ENCODE measurements at regions not wholly inside any gene's neighbourhood (a gene's known extent, or its start where the extent isn't known, plus 50 kb on each side); places are given as distances from the start of the nearest gene placed in this dataset.
"Not testable (repeated sequence)": the region's sequence is repeated elsewhere in the genome, so short reads cannot be mapped to it uniquely, and the experiment has no call there.

GRCh38 chr21:14672466-14672865, 126.4 kb upstream of the SAMSN1 start:
- POLR2A ChIA-PET (ENCODE audit: partially characterized antibody) = interaction anchor here (1.0 kb wide), 1 partner anchor 145 kb away, joined by 4 read pairs; no protein-coding TSS in a partner anchor
- Histone ChIP-seq H3K4me1 (ENCODE audit: insufficient read depth, low read length) (peaks cover 31% of the 10 kb centered on the region), H3K4me3 (ENCODE audit: low read length in 2 of 2) (no peak overlapping the region), H3K9me3 (ENCODE audit: control insufficient read depth in 1 of 2, low read length in 2 of 2) (no peaks in the 10 kb centered on the region), H3K36me3 (ENCODE audit: insufficient read depth, low read length) (no peaks in the 10 kb centered on the region), H3K27ac (ENCODE audit: low read depth, low read length) (no peak overlapping the region), H3K27me3 (ENCODE audit: insufficient read depth, low read length) (no peaks in the 10 kb centered on the region)
- H3K4me3 Mint-ChIP-seq = no peak overlapping the region
- H3K4me1 Mint-ChIP-seq = peaks cover 21 to 35% (median 26%) of the 10 kb centered on the region in 4 donors
- DNase-seq = no peak
- H3K9me3 Mint-ChIP-seq = peaks cover 0 to 8% (median 1%) of the 10 kb centered on the region in 8 donors
- intact Hi-C loops (cut with micrococcal nuclease) = loop anchor here (10.0 kb wide), 1 partner anchor 842 kb away; no protein-coding TSS in a partner anchor
- H3K36me3 Mint-ChIP-seq = peaks cover 0 to 3% of the 10 kb centered on the region in 2 donors
- no peaks in the 10 kb centered on the region for H3K27me3 Mint-ChIP-seq
- CTCF ChIA-PET (ENCODE audit: partially characterized antibody) = no interaction called here
- H3K27ac Mint-ChIP-seq = no peak overlapping the region

GRCh38 chr21:14670409-14670808, 124.3 kb upstream of the SAMSN1 start:
- H3K27me3 Mint-ChIP-seq = no peaks in the 10 kb centered on the region
- Histone ChIP-seq H3K27me3 (ENCODE audit: insufficient read depth, low read length) (no peaks in the 10 kb centered on the region), H3K4me3 (ENCODE audit: low read length in 2 of 2) (no peak overlapping the region), H3K9me3 (ENCODE audit: control insufficient read depth in 1 of 2, low read length in 2 of 2) (no peaks in the 10 kb centered on the region), H3K4me1 (ENCODE audit: insufficient read depth, low read length) (peaks cover 10% of the 10 kb centered on the region), H3K36me3 (ENCODE audit: insufficient read depth, low read length) (no peaks in the 10 kb centered on the region), H3K27ac (ENCODE audit: low read depth, low read length) (no peak overlapping the region)
- intact Hi-C loops (cut with micrococcal nuclease) = loop anchor here (10.0 kb wide), 1 partner anchor 844 kb away; no protein-coding TSS in a partner anchor
- DNase-seq = no peak
- peaks cover under 1 to 14% (median 9%) of the 10 kb centered on the region in 4 donors for H3K4me1 Mint-ChIP-seq
- POLR2A ChIA-PET (ENCODE audit: partially characterized antibody) = no interaction called here
- H3K36me3 Mint-ChIP-seq = peaks cover 0 to 3% of the 10 kb centered on the region in 2 donors
- H3K4me3 Mint-ChIP-seq = no peak overlapping the region
- peaks cover 0 to 8% (median 1%) of the 10 kb centered on the region in 8 donors for H3K9me3 Mint-ChIP-seq
- CTCF ChIA-PET (ENCODE audit: partially characterized antibody) = interaction anchor here (1.3 kb wide), 1 partner anchor 67 kb away, joined by 3 read pairs; no protein-coding TSS in a partner anchor
- no peak overlapping the region for H3K27ac Mint-ChIP-seq

GRCh38 chr21:14669092-14669491, 123.0 kb upstream of the SAMSN1 start:
- DNase-seq; H3K9me3 ChIP-seq (ENCODE audit: control insufficient read depth in 1 of 2, low read length in 2 of 2); CTCF ChIA-PET (ENCODE audit: partially characterized antibody); H3K4me3 Mint-ChIP-seq; H3K4me3 ChIP-seq (ENCODE audit: low read length in 2 of 2); H3K27me3 Mint-ChIP-seq; H3K4me1 Mint-ChIP-seq; H3K27ac ChIP-seq (ENCODE audit: low read depth, low read length); H3K36me3 Mint-ChIP-seq; H3K9me3 Mint-ChIP-seq; H3K27ac Mint-ChIP-seq; H3K27me3 ChIP-seq (ENCODE audit: insufficient read depth, low read length); intact Hi-C loops (cut with micrococcal nuclease); H3K4me1 ChIP-seq (ENCODE audit: insufficient read depth, low read length); H3K36me3 ChIP-seq (ENCODE audit: insufficient read depth, low read length): not testable (repeated sequence)
- POLR2A ChIA-PET (ENCODE audit: partially characterized antibody) = interaction anchor here (1.3 kb wide), 1 partner anchor 18 kb away, joined by 3 read pairs; no protein-coding TSS in a partner anchor

GRCh38 chr21:14657241-14658008, 111.3 kb upstream of the SAMSN1 start:
- Mint-ChIP-seq H3K27me3 (no peaks in the 10 kb centered on the region), H3K36me3 (no peaks in the 10 kb centered on the region), H3K4me1 (peaks cover 1 to 9% (median 5%) of the 10 kb centered on the region in 4 donors), H3K4me3 (no peak overlapping the region), H3K9me3 (no peaks in the 10 kb centered on the region), H3K27ac (peak overlapping the region in 2 of 7 donors; percentile 9 to 22)
- intact Hi-C loops (cut with micrococcal nuclease) = no loop called here
- H3K27ac ChIP-seq (ENCODE audit: low read depth, low read length) = no peak overlapping the region
- H3K4me1 ChIP-seq (ENCODE audit: insufficient read depth, low read length) = no peaks in the 10 kb centered on the region
- no peaks in the 10 kb centered on the region for H3K27me3 ChIP-seq (ENCODE audit: insufficient read depth, low read length)
- ChIA-PET CTCF (ENCODE audit: partially characterized antibody) (no interaction called here), POLR2A (ENCODE audit: partially characterized antibody) (no interaction called here)
- H3K4me3 ChIP-seq (ENCODE audit: low read length in 2 of 2) = no peak overlapping the region
- DNase-seq = no peak
- no peaks in the 10 kb centered on the region for H3K9me3 ChIP-seq (ENCODE audit: control insufficient read depth in 1 of 2, low read length in 2 of 2)
- H3K36me3 ChIP-seq (ENCODE audit: insufficient read depth, low read length) = no peaks in the 10 kb centered on the region

- ChIA-PET POLR2A (ENCODE audit: partially characterized antibody) (no interaction called here), CTCF (ENCODE audit: partially characterized antibody) (no interaction called here)
- H3K36me3 Mint-ChIP-seq = peaks cover 3 to 16% of the 10 kb centered on the region in 2 donors
- no peaks in the 10 kb centered on the region for H3K36me3 ChIP-seq (ENCODE audit: insufficient read depth, low read length)
- no peak overlapping the region for H3K4me3 Mint-ChIP-seq
- no peaks in the 10 kb centered on the region for H3K27me3 Mint-ChIP-seq
- no peaks in the 10 kb centered on the region for H3K27me3 ChIP-seq (ENCODE audit: insufficient read depth, low read length)
- no peak for DNase-seq
- no peaks in the 10 kb centered on the region for H3K9me3 ChIP-seq (ENCODE audit: control insufficient read depth in 1 of 2, low read length in 2 of 2)
- intact Hi-C loops (cut with micrococcal nuclease) = no loop called here
- H3K4me1 Mint-ChIP-seq = peaks cover 0 to 2% (median 0%) of the 10 kb centered on the region in 4 donors
- H3K9me3 Mint-ChIP-seq = peaks cover 4 to 26% (median 20%) of the 10 kb centered on the region in 8 donors
- no peaks in the 10 kb centered on the region for H3K4me1 ChIP-seq (ENCODE audit: insufficient read depth, low read length)
- H3K4me3 ChIP-seq (ENCODE audit: low read length in 2 of 2) = no peak overlapping the region
- no peak overlapping the region for H3K27ac ChIP-seq (ENCODE audit: low read depth, low read length)
- no peak overlapping the region for H3K27ac Mint-ChIP-seq
Measured at GRCh38 chr21:14646893-14647292, 100.8 kb upstream of the SAMSN1 start.

- no peaks in the 10 kb centered on the region for H3K9me3 ChIP-seq (ENCODE audit: control insufficient read depth in 1 of 2, low read length in 2 of 2)
- DNase-seq = no peak
- intact Hi-C loops (cut with micrococcal nuclease) = no loop called here
- H3K27ac Mint-ChIP-seq = no peak overlapping the region
- no peaks in the 10 kb centered on the region for H3K27me3 ChIP-seq (ENCODE audit: insufficient read depth, low read length)
- H3K4me1 Mint-ChIP-seq = no peaks in the 10 kb centered on the region
- peaks cover 4 to 26% (median 20%) of the 10 kb centered on the region in 8 donors for H3K9me3 Mint-ChIP-seq
- CTCF ChIA-PET (ENCODE audit: partially characterized antibody) = no interaction called here
- no peaks in the 10 kb centered on the region for H3K27me3 Mint-ChIP-seq
- no peaks in the 10 kb centered on the region for H3K36me3 ChIP-seq (ENCODE audit: insufficient read depth, low read length)
- POLR2A ChIA-PET (ENCODE audit: partially characterized antibody) = no interaction called here
- no peaks in the 10 kb centered on the region for H3K4me1 ChIP-seq (ENCODE audit: insufficient read depth, low read length)
- no peak overlapping the region for H3K4me3 Mint-ChIP-seq
- H3K36me3 Mint-ChIP-seq = peaks cover 3 to 16% of the 10 kb centered on the region in 2 donors
- no peak overlapping the region for H3K27ac ChIP-seq (ENCODE audit: low read depth, low read length)
- no peak overlapping the region for H3K4me3 ChIP-seq (ENCODE audit: low read length in 2 of 2)
Measured at GRCh38 chr21:14645702-14646101, 99.6 kb upstream of the SAMSN1 start.

GRCh38 chr21:14632359-14632758, 86.2 kb upstream of the SAMSN1 start:
- H3K4me3 Mint-ChIP-seq = no peak overlapping the region
- no peaks in the 10 kb centered on the region for H3K27me3 Mint-ChIP-seq
- Histone ChIP-seq H3K27ac (ENCODE audit: low read depth, low read length) (no peak overlapping the region), H3K9me3 (ENCODE audit: control insufficient read depth in 1 of 2, low read length in 2 of 2) (no peaks in the 10 kb centered on the region), H3K27me3 (ENCODE audit: insufficient read depth, low read length) (no peaks in the 10 kb centered on the region), H3K36me3 (ENCODE audit: insufficient read depth, low read length) (no peaks in the 10 kb centered on the region), H3K4me3 (ENCODE audit: low read length in 2 of 2) (no peak overlapping the region), H3K4me1 (ENCODE audit: insufficient read depth, low read length) (peaks cover 21% of the 10 kb centered on the region)
- ChIA-PET CTCF (ENCODE audit: partially characterized antibody) (no interaction called here), POLR2A (ENCODE audit: partially characterized antibody) (no interaction called here)
- intact Hi-C loops (cut with micrococcal nuclease) = loop anchor here (5.0 kb wide), 2 partner anchors 45 to 105 kb away; no protein-coding TSS in a partner anchor
- H3K9me3 Mint-ChIP-seq = no peaks in the 10 kb centered on the region
- DNase-seq = no peak
- H3K36me3 Mint-ChIP-seq = no peaks in the 10 kb centered on the region
- H3K4me1 Mint-ChIP-seq = peaks cover 18 to 25% (median 20%) of the 10 kb centered on the region in 4 donors
- H3K27ac Mint-ChIP-seq = no peak overlapping the region

Data from CD4-positive, alpha-beta memory T cell (primary cell).